ENCODE measurements at regions not wholly inside any gene's neighbourhood (a gene's known extent, or its start where the extent isn't known, plus 50 kb on each side); places are given as distances from the start of the nearest gene placed in this dataset.

GRCh38 chr21:28749536-28749935, 243.1 kb downstream of the LTN1 start:
- no peak for DNase-seq

DNA sequence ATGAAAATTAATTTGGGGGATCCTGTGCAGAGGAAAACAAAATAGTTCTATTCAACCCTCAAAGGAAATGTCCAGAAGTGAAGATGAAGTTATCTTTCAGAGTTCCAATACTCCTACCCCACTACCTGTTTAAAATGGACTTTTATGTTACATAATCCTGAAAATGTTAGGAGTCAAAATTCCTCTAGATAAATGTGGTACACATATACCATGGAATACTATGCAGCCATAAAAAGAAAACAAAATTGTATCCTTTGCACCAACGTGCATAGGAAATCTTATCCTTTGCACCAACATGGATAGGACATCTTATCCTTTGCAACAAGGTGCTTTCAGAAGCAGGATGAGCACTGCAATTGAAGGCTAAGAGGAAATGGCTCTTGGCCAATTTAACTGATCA, 245.2 kb downstream of the LTN1 start:
- DNase-seq, result no peak

- no peak for DNase-seq
These were observed 246.5 kb downstream of the LTN1 start for GRCh38 chr21:28746166-28746565.

- peak; percentile 82 for DNase-seq
These were observed 247.3 kb downstream of the LTN1 start for GRCh38 chr21:28745131-28746016.

GRCh38 chr21:28743723-28744122, 249.0 kb downstream of the LTN1 start:
- no peak for DNase-seq

GRCh38 chr21:28742527-28742926, 250.2 kb downstream of the LTN1 start:
- DNase-seq, result no peak

- DNase-seq, result no peak
These were observed 252.6 kb downstream of the LTN1 start for GRCh38 chr21:28740125-28740524.

DNA sequence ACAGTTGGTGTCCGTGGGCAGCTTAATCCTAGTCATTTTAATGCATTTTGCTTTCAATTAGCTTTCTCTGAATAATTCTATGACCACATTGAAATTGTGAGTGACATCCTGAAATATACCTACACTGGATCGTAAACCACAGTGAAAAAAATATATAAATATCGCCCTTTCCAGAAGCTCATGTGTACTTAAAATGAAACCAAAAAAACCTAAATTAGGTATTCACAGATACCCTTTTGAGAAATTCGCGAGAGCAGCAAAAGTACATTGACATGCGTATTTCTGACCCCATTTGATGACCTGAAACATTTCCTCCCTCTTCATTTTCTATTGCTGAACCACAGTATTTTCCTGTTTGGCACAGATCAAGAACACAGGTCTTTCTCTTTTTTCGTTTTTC, 253.8 kb downstream of the LTN1 start:
- no peak for DNase-seq

DNA sequence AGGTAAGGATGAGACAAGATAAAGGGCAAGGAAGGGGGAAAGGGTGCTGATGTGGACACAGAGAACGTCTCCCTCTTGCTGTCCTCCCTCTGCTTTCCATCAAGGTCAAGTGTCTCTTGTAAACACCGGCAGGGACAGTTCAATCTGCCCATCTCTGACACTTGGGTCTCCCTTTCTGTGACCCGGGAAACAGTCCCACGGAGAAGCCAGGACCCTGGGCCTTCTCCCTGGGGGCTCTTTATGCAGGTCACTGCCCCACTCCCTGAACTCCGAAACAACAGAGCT, 254.3 kb downstream of the LTN1 start:
- no peak for DNase-seq

- peak; percentile 35 for DNase-seq
These were observed 254.8 kb downstream of the LTN1 start for GRCh38 chr21:28737674-28738419.

GRCh38 chr21:28734522-28735175, 258.0 kb downstream of the LTN1 start:
- DNase-seq, result no peak

DNA sequence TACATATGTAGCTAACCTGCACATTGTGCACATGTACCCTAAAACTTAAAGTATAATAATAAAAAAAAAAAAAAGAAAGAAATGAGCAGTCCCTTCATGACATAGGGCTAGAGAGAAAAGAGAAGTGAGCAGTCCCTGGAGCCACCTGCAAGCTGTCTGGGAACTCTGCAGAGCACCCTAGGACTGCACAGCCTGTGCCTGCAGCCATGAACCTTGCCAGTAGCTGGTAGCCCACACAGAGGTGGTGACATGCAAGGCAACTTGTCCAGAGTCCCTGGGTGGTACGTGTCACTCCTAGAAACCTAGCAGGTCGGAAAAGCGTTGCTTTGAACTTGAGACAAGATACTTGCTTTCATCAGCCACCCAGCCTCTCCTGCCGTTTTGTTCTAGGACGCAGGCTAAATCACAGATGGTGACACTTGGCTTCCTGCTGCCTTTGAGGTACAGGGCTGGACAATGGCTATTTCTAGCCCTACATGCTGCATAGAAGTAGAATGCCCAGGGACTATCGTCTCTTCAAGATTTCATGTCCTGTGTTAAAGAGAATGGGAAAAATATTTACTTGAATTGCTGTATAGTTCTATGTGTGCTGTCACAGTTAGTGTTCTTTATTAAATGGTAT, 260.9 kb downstream of the LTN1 start:
- DNase-seq, result no peak

- no peak for DNase-seq
These were observed 262.8 kb downstream of the LTN1 start for GRCh38 chr21:28729887-28730286.

DNA sequence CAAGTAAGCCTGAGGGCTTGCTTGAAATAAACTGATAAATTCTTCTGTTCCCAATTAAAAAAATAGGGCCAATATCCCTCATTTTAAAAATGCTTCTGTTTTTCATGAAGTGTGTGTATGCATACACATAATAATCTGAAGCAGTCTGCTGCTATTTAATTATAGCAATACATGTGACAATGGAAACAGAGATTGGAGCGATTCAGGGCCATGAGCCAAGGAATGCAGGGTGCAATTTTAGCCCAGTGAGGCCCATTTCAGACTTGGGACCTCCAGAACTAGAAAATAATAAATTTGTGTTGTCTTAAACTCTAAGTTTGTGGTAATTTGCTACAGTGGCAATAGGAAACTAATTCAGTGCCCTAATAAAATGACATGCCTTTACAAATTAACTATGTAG, 264.9 kb downstream of the LTN1 start:
- DNase-seq, result no peak

- no peak for DNase-seq
These were observed 267.3 kb downstream of the LTN1 start for GRCh38 chr21:28725396-28725795.

DNA sequence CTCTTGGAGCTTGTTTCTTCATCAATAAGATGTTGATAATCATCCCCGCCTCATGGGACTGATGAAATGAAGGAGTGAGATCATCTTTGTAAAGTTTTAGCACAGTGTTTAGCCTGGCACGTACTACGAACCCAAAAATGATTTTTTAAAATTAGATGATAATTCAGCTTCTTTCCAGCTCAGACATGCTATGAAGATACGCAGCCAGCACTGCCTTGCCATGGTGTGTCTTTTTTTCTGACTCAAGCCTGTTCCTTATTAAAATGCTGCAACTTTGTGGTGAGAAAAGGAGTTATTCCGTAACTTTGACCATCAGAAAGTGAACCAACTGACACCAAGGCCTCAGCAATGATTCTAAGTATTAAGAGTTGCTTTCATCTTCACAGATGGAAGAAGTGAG, 269.0 kb downstream of the LTN1 start:
- no peak for DNase-seq

DNA sequence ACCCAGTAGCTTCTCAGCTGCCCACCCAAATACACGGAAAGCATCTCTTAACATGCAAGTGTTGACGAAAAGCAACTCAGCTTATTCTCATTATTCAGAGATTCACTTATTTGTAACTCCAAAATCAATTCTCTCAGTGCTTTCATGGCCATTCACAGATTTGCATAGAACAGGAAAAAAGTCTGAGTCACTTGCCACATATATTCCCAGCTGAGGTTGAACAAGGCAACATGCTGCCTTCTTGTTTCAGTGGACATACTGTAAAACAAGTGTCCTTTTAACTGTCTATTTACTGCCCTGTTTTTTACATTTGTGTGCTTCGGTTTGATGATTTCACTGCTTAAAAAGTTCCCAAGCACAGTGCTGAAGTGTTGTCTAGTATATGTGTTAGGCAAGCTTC, 273.0 kb downstream of the LTN1 start:
- no peak for DNase-seq

DNA sequence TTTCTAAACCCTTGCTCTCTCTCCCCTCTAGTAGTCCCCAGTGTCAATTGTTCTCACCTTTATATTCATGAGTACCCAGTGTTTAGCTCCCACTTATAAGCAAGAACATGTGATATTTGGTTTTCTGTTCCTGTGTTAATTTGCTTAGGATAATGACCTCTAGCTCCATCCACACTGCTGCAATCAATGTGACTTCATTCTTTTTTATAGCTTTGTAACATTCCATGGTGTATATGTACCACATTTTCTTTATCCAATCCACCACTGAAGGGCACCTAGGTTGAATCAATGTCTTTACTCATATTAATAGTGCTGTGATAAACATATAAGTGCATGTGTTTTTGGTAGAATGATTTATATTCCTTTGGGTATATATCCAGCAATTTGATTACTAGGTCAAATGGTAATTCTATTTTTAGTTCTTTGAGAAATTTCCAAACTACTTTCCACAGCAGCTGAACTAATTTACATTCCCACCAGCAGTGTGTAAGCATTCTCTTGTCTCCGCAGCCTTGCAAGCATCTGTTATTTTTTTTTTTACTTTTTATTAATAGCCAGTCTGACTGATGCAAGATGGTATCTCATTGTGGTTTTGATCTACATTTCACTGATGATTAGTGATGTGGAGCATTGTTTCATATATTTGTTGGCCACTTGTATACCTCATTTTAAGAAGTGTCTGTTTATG, 277.8 kb downstream of the LTN1 start:
- no peak for DNase-seq

DNA sequence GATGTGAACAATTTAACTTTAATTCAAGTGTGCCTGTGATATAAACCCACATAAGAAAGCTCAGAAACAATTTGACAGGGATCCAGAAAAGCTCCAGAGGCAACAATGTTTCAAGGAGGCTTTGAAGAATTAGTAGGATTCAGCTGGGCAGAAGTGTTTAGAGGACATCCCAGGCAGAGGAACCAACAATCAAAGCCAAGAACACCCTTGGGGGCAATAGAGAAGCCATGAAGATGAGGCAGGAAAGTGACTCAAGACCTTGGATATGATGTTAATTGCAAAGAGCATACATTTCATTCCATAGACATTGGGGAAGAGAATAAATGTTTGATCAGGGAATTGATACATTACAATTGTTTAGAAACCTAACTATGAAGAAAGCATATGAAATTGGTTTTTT, 280.3 kb downstream of the LTN1 start:
- no peak for DNase-seq

GRCh38 chr21:28705616-28706015, 287.1 kb downstream of the LTN1 start:
- DNase-seq, result no peak

GRCh38 chr21:28704746-28705145, 287.9 kb downstream of the LTN1 start:
- peak; percentile 25 for DNase-seq

GRCh38 chr21:28703861-28704260, 288.8 kb downstream of the LTN1 start:
- no peak for DNase-seq
